ENCODE measurements at regions not wholly inside any gene's neighbourhood (a gene's known extent, or its start where the extent isn't known, plus 50 kb on each side); places are given as distances from the start of the nearest gene placed in this dataset.
A peak's percentile ranks its signal among the peaks of the same experiment; 100 is the strongest.
"Not testable (repeated sequence)": the region's sequence is repeated elsewhere in the genome, so short reads cannot be mapped to it uniquely, and the experiment has no call there.

GRCh38 chr12:67546746-67547145 lies 101.8 kb upstream of the DYRK2 start:
- Histone ChIP-seq H4K5ac (ENCODE audit: low read depth, low read length) (no peak overlapping the region), H2BK15ac (ENCODE audit: low read depth, low read length) (no peak overlapping the region), H3K9ac (ENCODE audit: low read depth, low read length) (no peak overlapping the region), H3K56ac (ENCODE audit: extremely low read depth, insufficient read depth, low read length) (no peak overlapping the region), H4K8ac (ENCODE audit: low read depth in 2 of 2, low read length in 2 of 2) (no peak overlapping the region), H3K18ac (ENCODE audit: low read depth, low read length) (no peak overlapping the region), H2BK120ac (ENCODE audit: low read depth, low read length) (no peak overlapping the region), H2AK9ac (replicated peaks; ENCODE audit: low read depth, low read length, poor library complexity) (no peak overlapping the region), H2AFZ (replicated peaks; ENCODE audit: low read length, poor library complexity) (no peak overlapping the region), H3K4ac (ENCODE audit: low read depth, low read length) (no peak overlapping the region), H4K91ac (ENCODE audit: insufficient read depth, low read depth, low read length) (no peak overlapping the region), H3K14ac (replicated peaks; ENCODE audit: low read depth, low read length) (no peak overlapping the region), H2BK20ac (ENCODE audit: low read depth, low read length) (no peak overlapping the region), H3K27ac (ENCODE audit: insufficient read depth, low read length) (no peak overlapping the region), H3K4me2 (ENCODE audit: low read depth, low read length) (no peak overlapping the region), H3K4me3 (ENCODE audit: insufficient read depth, low read depth, low read length) (no peak overlapping the region), H3K9me1 (ENCODE audit: insufficient read depth, low read length) (no peaks in the 10 kb centered on the region), H3K27me3 (ENCODE audit: control insufficient read depth, insufficient read depth, low read length) (peaks cover 11% of the 10 kb centered on the region), H2AK5ac (ENCODE audit: low read depth, low read length) (no peak overlapping the region), H2BK5ac (ENCODE audit: low read depth, low read length, poor library complexity, severe bottlenecking) (no peak overlapping the region), H3K79me1 (ENCODE audit: low read depth in 1 of 2, low read length in 2 of 2) (no peaks in the 10 kb centered on the region), H3K23ac (ENCODE audit: low read depth, low read length) (no peak overlapping the region), H3K4me1 (ENCODE audit: control insufficient read depth, insufficient read depth, low read length) (no peaks in the 10 kb centered on the region), H3K9me3 (ENCODE audit: control insufficient read depth, insufficient read depth, low read length) (no peaks in the 10 kb centered on the region), H3K36me3 (ENCODE audit: control insufficient read depth, insufficient read depth, low read length) (no peaks in the 10 kb centered on the region), H4K20me1 (ENCODE audit: insufficient read depth, low read length) (no peaks in the 10 kb centered on the region)
- WGBS, 2 experiments (ENCODE audit: extremely low coverage in 2 of 2, insufficient read length in 1 of 2): no CpG with 5 or more reads among the region's 1 CpG
- intact Hi-C loops (cut with micrococcal nuclease): loop anchor here (10.0 kb wide), 1 partner anchor 998 kb away; no protein-coding TSS in a partner anchor
- DNase-seq: no peak
- ATAC-seq (ENCODE audit: low read depth): no peak
- CTCF ChIA-PET: no interaction called here
- POLR2A ChIA-PET (ENCODE audit: unreplicated experiment): no interaction called here
- dilution Hi-C loops (cut with HindIII; ENCODE audit: low sequenced_read_pairs, unreplicated experiment): no loop called here
- TF ChIP-seq USF2 (IDR thresholded peaks at IDR 0.05; ENCODE audit: low read depth, low read length) (no peak), ELK1 (IDR thresholded peaks at IDR 0.05; ENCODE audit: borderline replicate concordance, low read depth, low read length) (no peak)
- in situ Hi-C loops (cut with MboI; ENCODE audit: low sequenced_read_pairs): no loop called here
- no TSS peak for BruUV-seq (replicated peaks)

GRCh38 chr12:67555075-67555717 lies 93.3 kb upstream of the DYRK2 start:
- not testable (repeated sequence) for H2AFZ ChIP-seq (replicated peaks; ENCODE audit: low read length, poor library complexity); DNase-seq
- POLR2A ChIA-PET (ENCODE audit: unreplicated experiment): interaction anchor here (0.6 kb wide), 1 partner anchor 20 kb away, joined by 3 read pairs; no protein-coding TSS in a partner anchor

More at GRCh38 chr12:67555075-67555717, 93.3 kb upstream of the DYRK2 start:
- dilution Hi-C loops (cut with HindIII; ENCODE audit: low sequenced_read_pairs, unreplicated experiment); H2BK120ac ChIP-seq (ENCODE audit: low read depth, low read length); H3K23ac ChIP-seq (ENCODE audit: low read depth, low read length); H3K4me3 ChIP-seq (ENCODE audit: insufficient read depth, low read depth, low read length); H2BK15ac ChIP-seq (ENCODE audit: low read depth, low read length); intact Hi-C loops (cut with micrococcal nuclease); H3K4me2 ChIP-seq (ENCODE audit: low read depth, low read length); H3K14ac ChIP-seq (replicated peaks; ENCODE audit: low read depth, low read length); H4K91ac ChIP-seq (ENCODE audit: insufficient read depth, low read depth, low read length); CTCF ChIA-PET; H3K27me3 ChIP-seq (ENCODE audit: control insufficient read depth, insufficient read depth, low read length); H3K79me1 ChIP-seq (ENCODE audit: low read depth in 1 of 2, low read length in 2 of 2); H2BK5ac ChIP-seq (ENCODE audit: low read depth, low read length, poor library complexity, severe bottlenecking); H3K4me1 ChIP-seq (ENCODE audit: control insufficient read depth, insufficient read depth, low read length); H2BK20ac ChIP-seq (ENCODE audit: low read depth, low read length); H2AK5ac ChIP-seq (ENCODE audit: low read depth, low read length); H3K9ac ChIP-seq (ENCODE audit: low read depth, low read length); H2AK9ac ChIP-seq (replicated peaks; ENCODE audit: low read depth, low read length, poor library complexity); H3K9me3 ChIP-seq (ENCODE audit: control insufficient read depth, insufficient read depth, low read length); H3K36me3 ChIP-seq (ENCODE audit: control insufficient read depth, insufficient read depth, low read length); H3K9me1 ChIP-seq (ENCODE audit: insufficient read depth, low read length); BruUV-seq (replicated peaks); H3K18ac ChIP-seq (ENCODE audit: low read depth, low read length); H3K4ac ChIP-seq (ENCODE audit: low read depth, low read length); H4K20me1 ChIP-seq (ENCODE audit: insufficient read depth, low read length); H3K27ac ChIP-seq (ENCODE audit: insufficient read depth, low read length); in situ Hi-C loops (cut with MboI; ENCODE audit: low sequenced_read_pairs); H3K56ac ChIP-seq (ENCODE audit: extremely low read depth, insufficient read depth, low read length); H4K5ac ChIP-seq (ENCODE audit: low read depth, low read length): not testable (repeated sequence)
- WGBS, 2 experiments (ENCODE audit: extremely low coverage in 2 of 2, insufficient read length in 1 of 2): no CpG with 5 or more reads among the region's 8 CpGs
- peak; percentile 60 for ATAC-seq (ENCODE audit: low read depth)
- H4K8ac ChIP-seq (ENCODE audit: low read depth in 2 of 2, low read length in 2 of 2): 0 out of 4 replicates have a peak overlapping the region, but pooled peaks of 1 of the 2 experiments have one; percentile 25
